DND-41 (cell line): ENCODE measurements at regions not wholly inside any gene's neighbourhood (a gene's known extent, or its start where the extent isn't known, plus 50 kb on each side); places are given as distances from the start of the nearest gene placed in this dataset.

Experiments
- CTCF ChIP-seq: IDR thresholded peaks from 2 replicates; pipeline ENCODE4 v1.5.1; 2012; ENCODE audit warnings: borderline replicate concordance, low read length, moderate library complexity, mild to moderate bottlenecking; ENCODE audit not compliant: poor library complexity, severe bottlenecking; ENCODE audit errors: extremely low read depth
- EZH2 ChIP-seq: IDR thresholded peaks from 3 replicates; pipeline ENCODE4 v1.6.1; 2012; ENCODE audit warnings: borderline replicate concordance, low read depth, mild to moderate bottlenecking, moderate library complexity, low read length, inconsistent platforms; ENCODE audit not compliant: severe bottlenecking

GRCh38 chr5:125209650-125210049, 463.2 kb upstream of the ZNF608 start:
- no peak for TF ChIP-seq CTCF
- no peak for TF ChIP-seq EZH2
